ENCODE measurements at regions not wholly inside any gene's neighbourhood (a gene's known extent, or its start where the extent isn't known, plus 50 kb on each side); places are given as distances from the start of the nearest gene placed in this dataset.

- no peak for TF ChIP-seq CTCF (IDR thresholded peaks at IDR 0.05)
- no peak for TF ChIP-seq POLR2A (IDR thresholded peaks at IDR 0.05)
Observed at GRCh38 chr11:131066551-131066950, 150.3 kb upstream of the SNX19 start.
